GM21528 (cell line): ENCODE measurements at regions not wholly inside any gene's neighbourhood (a gene's known extent, or its start where the extent isn't known, plus 50 kb on each side); places are given as distances from the start of the nearest gene placed in this dataset.

Experiments
- ATAC-seq: cut with Tn5 transposase; IDR thresholded peaks from one replicate; pipeline ENCODE4 v1.9.1; 2021; ENCODE audit warnings: mild to moderate bottlenecking, moderate library complexity; ENCODE audit not compliant: unreplicated experiment, low FRiP score

DNA sequence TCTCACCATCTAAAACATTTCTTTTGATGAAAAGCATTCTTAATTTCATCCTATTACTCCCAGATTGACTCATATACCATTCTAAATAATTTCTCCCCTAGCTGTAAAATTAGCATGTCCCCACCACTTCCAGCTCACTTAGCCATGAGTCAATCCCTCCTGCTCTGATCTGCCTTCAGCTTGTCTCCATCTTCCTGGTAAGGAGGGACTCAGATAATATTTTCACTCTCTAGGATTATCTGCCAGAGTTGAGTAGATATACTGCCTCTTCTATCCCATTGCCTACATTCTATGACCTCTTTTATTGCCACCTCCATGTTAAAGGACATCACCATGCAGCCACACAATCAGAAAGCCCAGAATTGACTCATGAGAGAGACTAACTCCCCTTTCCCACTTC is 348.8 kb upstream of the POU3F2 start:
- no peak for ATAC-seq

DNA sequence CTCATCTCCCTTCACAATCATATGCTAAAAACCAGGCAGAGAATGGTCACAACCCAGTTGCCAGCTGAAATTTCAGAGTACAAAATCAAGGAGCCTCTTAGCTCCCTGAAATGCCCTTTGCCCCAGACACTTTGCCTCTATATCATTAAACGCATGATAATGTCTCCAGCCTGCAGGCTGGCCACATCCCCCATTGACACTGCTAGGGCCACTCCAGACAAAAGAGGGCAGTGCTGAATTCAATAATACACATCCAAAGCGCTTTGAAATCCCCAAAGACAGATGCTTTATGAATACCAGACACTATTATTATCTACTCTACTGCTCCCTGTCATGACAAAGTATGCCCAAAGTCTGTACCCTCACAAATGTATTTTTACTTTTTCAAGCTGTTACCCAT is 348.3 kb upstream of the POU3F2 start:
- ATAC-seq, result no peak

DNA sequence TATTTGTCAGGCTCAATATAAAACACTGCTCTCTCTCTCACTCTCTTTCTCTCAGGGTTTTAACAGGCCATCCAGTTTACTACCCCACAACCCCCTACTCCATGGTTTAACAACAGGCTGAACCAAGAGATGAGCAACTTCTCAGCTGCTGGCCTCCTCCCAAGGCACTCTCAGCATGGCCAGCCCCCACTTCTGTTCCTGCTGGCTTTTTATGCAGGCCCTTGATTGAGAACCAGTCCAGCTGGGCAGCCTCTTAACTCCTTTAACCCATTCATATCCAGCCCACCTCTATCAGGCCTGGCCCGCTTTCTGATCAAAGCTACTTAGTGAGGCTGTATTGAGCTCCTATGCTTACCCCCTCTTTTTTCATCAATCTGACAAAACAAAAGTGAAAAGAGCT is 346.8 kb upstream of the POU3F2 start:
- no peak for ATAC-seq

- no peak for ATAC-seq
These were observed 336.1 kb upstream of the POU3F2 start for GRCh38 chr6:98498144-98498775.

- ATAC-seq, result no peak
These were observed 335.5 kb upstream of the POU3F2 start for GRCh38 chr6:98498866-98499265.

DNA sequence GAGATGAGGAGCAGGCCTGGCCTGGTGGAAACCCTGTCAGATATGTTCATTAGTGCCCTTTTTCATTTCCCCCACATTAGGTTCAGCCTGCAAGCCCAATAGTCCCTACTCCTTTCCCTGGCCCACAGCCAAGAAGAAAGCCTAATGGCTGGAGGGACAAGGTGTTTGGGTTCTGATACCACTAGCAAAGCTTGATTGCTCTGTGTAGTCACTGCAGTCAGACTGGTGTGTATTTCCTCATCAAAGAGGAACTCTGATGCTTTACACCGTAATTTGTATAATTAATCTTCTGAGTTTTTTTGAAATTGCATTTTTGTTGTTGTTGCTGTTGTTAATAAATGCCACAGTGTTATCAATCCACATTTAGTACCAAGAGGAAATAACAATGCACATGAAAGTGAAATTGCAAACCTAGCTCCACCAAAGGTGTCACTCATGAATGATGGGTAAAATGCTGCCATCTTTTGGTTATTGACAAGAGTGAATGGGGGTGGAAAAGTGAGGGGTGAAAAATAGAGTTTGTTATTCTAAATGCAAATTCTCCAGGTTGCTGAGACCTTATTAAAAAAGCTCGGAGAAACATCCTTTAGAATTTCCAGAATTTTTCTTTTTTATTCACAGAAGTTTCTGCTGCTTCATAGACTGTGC is 320.2 kb upstream of the POU3F2 start:
- ATAC-seq, result no peak

GRCh38 chr6:98514796-98515195 is 319.6 kb upstream of the POU3F2 start:
- ATAC-seq, result no peak

- ATAC-seq, result no peak
These were observed 318.2 kb upstream of the POU3F2 start for GRCh38 chr6:98516206-98516605.

GRCh38 chr6:98516866-98517265 is 317.5 kb upstream of the POU3F2 start:
- ATAC-seq, result no peak

- ATAC-seq, result no peak
These were observed 308.5 kb upstream of the POU3F2 start for GRCh38 chr6:98525860-98526259.

DNA sequence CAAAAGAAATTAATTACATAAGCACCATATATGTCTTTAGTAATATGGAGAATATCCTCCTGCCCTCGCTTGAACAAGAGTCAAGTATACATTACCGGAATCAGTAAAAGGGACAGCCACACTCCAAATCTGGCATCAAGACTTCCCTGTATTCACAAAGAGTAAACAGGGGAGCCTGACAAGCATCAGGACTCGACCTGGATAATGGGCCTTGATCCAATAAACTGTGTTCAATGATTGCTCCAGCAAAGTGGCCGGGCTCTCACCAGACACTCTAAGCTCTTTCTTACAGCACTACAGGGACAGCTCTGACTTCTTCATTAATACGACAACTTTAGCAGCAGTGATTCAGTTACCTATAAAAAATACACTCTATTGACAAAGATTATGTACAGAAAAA is 307.9 kb upstream of the POU3F2 start:
- no peak for ATAC-seq

GRCh38 chr6:98529364-98529763 is 305.0 kb upstream of the POU3F2 start:
- ATAC-seq, result no peak

DNA sequence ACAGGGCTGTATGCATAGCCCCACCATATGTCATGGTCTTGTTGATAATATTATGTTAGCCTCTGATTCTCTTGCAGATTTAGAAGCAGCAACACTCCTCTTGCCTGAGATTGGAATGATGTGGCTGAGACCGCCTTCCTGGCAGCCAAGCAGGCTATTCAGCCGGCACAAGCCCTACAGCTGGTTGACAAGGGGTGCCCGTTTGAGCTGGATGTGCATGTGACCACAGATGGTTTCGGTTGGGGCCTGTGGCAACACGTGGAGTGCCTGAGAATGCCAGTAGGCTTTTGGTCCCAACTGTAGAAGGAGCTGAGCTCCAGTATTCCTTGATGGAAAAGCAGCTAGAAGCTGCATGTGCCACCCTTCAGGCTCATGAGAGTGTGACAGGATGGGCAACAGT is 303.6 kb upstream of the POU3F2 start:
- ATAC-seq, result no peak

DNA sequence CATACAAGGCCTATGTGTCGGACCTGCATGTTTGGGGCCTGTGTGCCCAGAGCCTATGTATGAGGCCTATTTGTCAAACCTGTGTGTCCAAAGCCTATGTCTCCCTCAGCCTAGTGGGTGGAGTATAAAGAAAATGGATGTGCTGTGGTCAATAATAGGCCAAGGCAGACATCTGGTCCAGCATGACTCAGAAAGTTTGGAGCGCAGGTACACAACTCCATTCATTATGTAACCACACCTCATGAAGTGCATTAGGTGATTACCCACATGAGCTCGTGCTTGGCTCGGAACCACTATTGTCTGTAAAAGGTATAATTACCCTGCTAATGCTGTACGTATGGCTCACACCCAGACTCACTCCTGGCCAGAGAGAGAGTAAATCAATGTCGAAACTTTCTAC is 302.4 kb upstream of the POU3F2 start:
- ATAC-seq, result no peak

DNA sequence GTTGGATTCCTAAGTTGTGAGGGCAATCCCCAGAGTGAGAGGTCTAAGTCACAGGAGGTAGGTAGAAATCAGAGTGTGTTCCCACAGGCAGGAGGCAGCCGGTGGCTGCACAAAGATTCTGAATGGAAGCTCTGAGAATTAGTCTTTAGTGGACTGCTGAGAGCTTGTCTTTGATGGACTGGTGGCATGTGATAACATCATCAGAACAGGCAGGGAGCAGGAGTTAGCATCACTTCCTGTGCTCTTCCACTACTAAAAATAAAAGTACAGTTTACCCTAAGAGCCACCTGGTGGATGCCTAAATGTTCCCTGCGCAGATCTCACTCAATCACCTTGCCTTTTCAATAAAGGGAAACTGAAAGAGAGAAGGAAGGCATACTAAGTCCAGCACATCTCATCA is 294.6 kb upstream of the POU3F2 start:
- ATAC-seq, result no peak

DNA sequence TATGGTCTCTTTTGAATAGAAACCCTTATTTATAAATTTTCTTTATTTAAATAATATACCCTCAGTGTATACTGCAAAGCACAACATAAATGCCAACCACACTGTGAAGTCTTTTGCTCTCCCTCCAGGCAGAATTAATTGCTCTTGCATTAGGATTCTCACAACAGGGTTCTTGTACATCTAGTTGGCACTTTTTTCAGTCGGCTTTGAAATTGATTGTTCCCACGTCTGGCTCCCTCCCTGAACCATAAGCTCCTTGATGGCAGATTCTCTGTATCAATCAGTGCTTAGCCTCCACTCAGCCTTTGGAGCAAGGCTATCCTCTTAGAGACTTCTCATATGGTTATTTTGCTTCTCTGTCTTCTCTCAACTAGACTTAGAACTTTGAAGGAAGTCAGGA is 288.0 kb upstream of the POU3F2 start:
- ATAC-seq, result no peak

DNA sequence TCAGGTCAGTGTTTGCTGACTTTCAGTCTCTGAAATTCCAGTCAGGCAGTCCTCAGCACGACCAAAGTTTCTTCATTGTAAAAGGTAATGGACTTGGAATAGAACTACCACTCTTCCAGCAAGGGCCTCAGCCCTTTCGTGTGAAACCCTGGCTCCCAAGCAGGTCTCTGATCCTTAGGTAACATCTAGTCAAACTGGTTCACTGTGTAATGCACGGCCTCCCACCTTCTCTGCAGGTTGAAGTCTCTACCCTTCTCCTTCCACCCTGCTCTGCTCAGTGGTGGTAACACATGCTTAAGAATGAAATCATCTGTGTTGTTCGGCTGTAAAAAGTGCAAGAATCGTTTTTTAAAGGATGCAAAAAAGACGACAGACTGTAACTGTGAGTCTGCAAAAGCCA is 287.2 kb upstream of the POU3F2 start:
- no peak for ATAC-seq

- ATAC-seq, result no peak
These were observed 286.7 kb upstream of the POU3F2 start for GRCh38 chr6:98547634-98548033.

- ATAC-seq, result no peak
These were observed 286.1 kb upstream of the POU3F2 start for GRCh38 chr6:98548301-98548700.

GRCh38 chr6:98560418-98560817 is 274.0 kb upstream of the POU3F2 start:
- no peak for ATAC-seq

DNA sequence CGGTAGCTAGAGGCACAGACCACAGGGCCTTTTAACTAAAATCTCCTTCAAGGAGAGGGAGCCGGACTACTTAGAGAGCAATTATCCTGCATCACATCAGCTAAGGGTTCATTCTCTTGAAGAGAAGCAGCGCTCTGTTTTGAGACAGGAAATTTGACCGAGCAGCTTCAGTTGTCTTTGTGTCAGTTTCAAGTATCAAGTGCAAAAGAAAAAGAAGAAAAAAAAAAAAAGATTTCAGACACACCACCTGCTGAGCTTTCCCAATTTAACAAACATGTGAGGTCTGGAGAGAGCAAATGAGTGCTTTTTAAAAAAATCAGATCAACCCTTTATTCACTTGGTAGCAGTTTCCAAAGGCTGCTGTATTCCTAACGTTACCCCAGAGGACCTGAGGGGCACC is 273.5 kb upstream of the POU3F2 start:
- no peak for ATAC-seq

DNA sequence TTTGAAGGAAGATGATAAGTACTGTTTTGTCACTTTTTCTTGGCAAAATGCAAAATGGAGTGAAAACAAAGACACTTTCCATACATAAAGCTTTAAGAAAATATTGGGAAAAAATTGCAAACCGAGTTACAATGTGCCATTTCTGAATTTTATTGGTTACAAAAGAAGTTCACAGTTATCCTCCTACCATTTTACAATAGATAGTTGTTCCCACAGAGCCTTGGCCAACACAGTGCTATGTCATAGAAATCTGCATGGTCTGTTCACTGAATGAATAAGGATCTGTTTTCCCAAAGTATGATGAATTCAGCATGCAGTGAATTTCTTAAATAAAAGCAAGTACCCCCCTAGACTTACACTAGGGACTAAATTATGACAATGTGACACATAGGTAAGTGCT is 268.2 kb upstream of the POU3F2 start:
- no peak for ATAC-seq

DNA sequence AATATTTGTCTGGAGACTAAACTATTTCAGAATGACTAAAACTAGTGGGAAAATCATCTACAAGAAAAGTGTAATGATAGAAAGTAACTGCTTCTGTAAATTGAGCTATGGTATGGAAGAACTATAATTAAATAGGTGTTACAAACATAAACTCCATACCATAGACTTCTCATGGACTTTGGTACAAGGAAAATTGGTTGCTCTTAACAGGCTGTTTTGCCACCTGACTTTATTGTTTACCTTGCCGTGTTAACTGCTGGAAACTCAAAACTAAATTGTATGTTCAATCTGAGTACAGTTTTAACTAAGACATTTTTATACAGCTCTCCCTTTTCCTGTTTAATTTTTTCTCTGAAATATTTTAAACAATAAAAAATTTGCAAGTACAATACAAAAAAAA is 261.8 kb upstream of the POU3F2 start:
- ATAC-seq, result no peak
